ENCODE measurements at regions not wholly inside any gene's neighbourhood (a gene's known extent, or its start where the extent isn't known, plus 50 kb on each side); places are given as distances from the start of the nearest gene placed in this dataset.
"Not testable (repeated sequence)": the region's sequence is repeated elsewhere in the genome, so short reads cannot be mapped to it uniquely, and the experiment has no call there.

GRCh38 chr16:79838496-79839259, 238.1 kb upstream of the MAF start:
- H3K4me1 ChIP-seq: peaks cover 0 to 20% (median 4%) of the 10 kb centered on the region in 4 donors
- 68 to 69% methylated on average over 19 of the region's 19 CpGs for WGBS, 2 donors
- TF ChIP-seq CTCF (IDR thresholded peaks at IDR 0.05) (no peak), EP300 (IDR thresholded peaks at IDR 0.05) (no peak), POLR2A (IDR thresholded peaks at IDR 0.05) (no peak)
- no peak overlapping the region for H3K4me3 ChIP-seq
- H3K27me3 ChIP-seq: no peaks in the 10 kb centered on the region
- H3K9me3 ChIP-seq: no peaks in the 10 kb centered on the region
- DNase-seq (ENCODE audit: low spot score in 2 of 2): no peak
- H3K27ac ChIP-seq: no peak overlapping the region
- H3K36me3 ChIP-seq: no peaks in the 10 kb centered on the region

- peaks cover 0 to 20% (median 4%) of the 10 kb centered on the region in 4 donors for H3K4me1 ChIP-seq
Measured at GRCh38 chr16:79836144-79836543, 235.6 kb upstream of the MAF start.

GRCh38 chr16:79835194-79835593, 234.7 kb upstream of the MAF start:
- TF ChIP-seq EP300 (IDR thresholded peaks at IDR 0.05): no peak
- no peak for TF ChIP-seq POLR2A (IDR thresholded peaks at IDR 0.05)
- no peak for TF ChIP-seq CTCF (IDR thresholded peaks at IDR 0.05)
- no peaks in the 10 kb centered on the region for H3K36me3 ChIP-seq
- H3K4me3 ChIP-seq: no peak overlapping the region
- H3K4me1 ChIP-seq: peaks cover 0 to 17% (median 3%) of the 10 kb centered on the region in 4 donors
- no peak overlapping the region for H3K27ac ChIP-seq
- H3K9me3 ChIP-seq: no peaks in the 10 kb centered on the region
- no peak for DNase-seq (ENCODE audit: low spot score in 2 of 2)
- no peaks in the 10 kb centered on the region for H3K27me3 ChIP-seq
- WGBS, 2 donors: 89 to 91% methylated on average over 7 of the region's 7 CpGs

More at GRCh38 chr16:79836144-79836543, 235.6 kb upstream of the MAF start:
- Histone ChIP-seq H3K27me3 (no peaks in the 10 kb centered on the region), H3K36me3 (no peaks in the 10 kb centered on the region), H3K27ac (no peak overlapping the region), H3K9me3 (no peaks in the 10 kb centered on the region), H3K4me3 (no peak overlapping the region)
- DNase-seq (ENCODE audit: low spot score in 2 of 2): no peak
- 90 to 92% methylated on average over 2 of the region's 2 CpGs for WGBS, 2 donors
- TF ChIP-seq POLR2A (IDR thresholded peaks at IDR 0.05) (no peak), EP300 (IDR thresholded peaks at IDR 0.05) (no peak), CTCF (IDR thresholded peaks at IDR 0.05) (no peak)

GRCh38 chr16:79834720-79835119, 234.2 kb upstream of the MAF start:
- H3K4me3 ChIP-seq: no peak overlapping the region
- DNase-seq (ENCODE audit: low spot score in 2 of 2): no peak
- H3K36me3 ChIP-seq: no peaks in the 10 kb centered on the region
- no peak for TF ChIP-seq EP300 (IDR thresholded peaks at IDR 0.05)
- TF ChIP-seq POLR2A (IDR thresholded peaks at IDR 0.05): no peak
- TF ChIP-seq CTCF (IDR thresholded peaks at IDR 0.05): no peak
- no peaks in the 10 kb centered on the region for H3K27me3 ChIP-seq
- no peak overlapping the region for H3K27ac ChIP-seq
- peaks cover 0 to 12% (median under 1%) of the 10 kb centered on the region in 4 donors for H3K4me1 ChIP-seq
- 86 to 96% methylated on average over 4 of the region's 4 CpGs for WGBS, 2 donors
- H3K9me3 ChIP-seq: no peaks in the 10 kb centered on the region

GRCh38 chr16:79834003-79834402, 233.5 kb upstream of the MAF start:
- not testable (repeated sequence) for H3K27ac ChIP-seq; H3K9me3 ChIP-seq; H3K27me3 ChIP-seq; H3K36me3 ChIP-seq; H3K4me3 ChIP-seq; H3K4me1 ChIP-seq; DNase-seq (ENCODE audit: low spot score in 2 of 2)
